HCT116 (cell line): ENCODE measurements at regions not wholly inside any gene's neighbourhood (a gene's known extent, or its start where the extent isn't known, plus 50 kb on each side); places are given as distances from the start of the nearest gene placed in this dataset.

ENCODE experiments used
- ATAC-seq: fragments of 200-7000 bp; cut with Tn5 transposase; 2 replicates; pipeline ENCODE4 v1.9.1; 2020; ENCODE audit warnings: mild to moderate bottlenecking, moderate library complexity
- BruUV-seq: library from RNA; stranded (reverse); fragments of 400-500 nt; replicated peaks from 2 replicates; lab custom pipeline; 2021; lab: Mats Ljungman, UMichigan
- CTCF ChIA-PET: fragments of 300-600 bp; sonication (Branson Sonifier 250); formaldehyde crosslinking; loops from one replicate; lab custom pipeline; 2021; ENCODE audit warnings: antibody characterized with exemption; lab: Charles Lee
- POLR2A ChIA-PET: fragments of 300-600, 350-600 bp; sonication (Branson Sonifier 250); formaldehyde crosslinking; loops from one replicate; lab custom pipeline; 2021; ENCODE audit warnings: antibody characterized with exemption; lab: Charles Lee
- RAD21 ChIA-PET, 2 experiments: fragments of 300-600 bp; sonication (Branson Sonifier 250); formaldehyde crosslinking; loops; one replicate each; lab custom pipeline; 2023; ENCODE audit warnings: low total read pairs in 2 of 2; ENCODE audit not compliant: uncharacterized antibody in 2 of 2, unreplicated experiment in 2 of 2, low non-redundant PET in 1 of 2; lab: Charles Lee
- DNase-seq: peaks from one replicate; pipeline ENCODE4 v3.0.0-alpha.2; 2010; ENCODE audit warnings: low read depth, low spot score
- H2AFZ ChIP-seq: fragments of 200-600 bp; shearing (Covaris generic), sonication (generic); 2 replicates; pipeline ENCODE4 v1.6.1; 2017; ENCODE audit warnings: low read depth, mixed run types, mixed read lengths, antibody characterized with exemption, low read length; ENCODE audit not compliant: poor library complexity, severe bottlenecking
- H3K27ac ChIP-seq: 2 replicates; pipeline ENCODE4 v1.5.1; 2012; ENCODE audit warnings: low read depth, low read length
- H3K27me3 ChIP-seq: fragments of 200-600 bp; sonication (generic); 2 replicates; pipeline ENCODE4 v1.6.1; 2016; ENCODE audit warnings: mixed run types, low read length, mixed read lengths; ENCODE audit not compliant: insufficient read depth
- H3K36me3 ChIP-seq, 2 experiments: fragments of 200-500 bp in 1 of 2; fragments of 200-600 bp in 1 of 2; sonication (Bioruptor generic) in 1 of 2; sonication (generic) in 1 of 2; 2 replicates each; pipeline versions ENCODE4 v1.5.1 to v1.6.1; 2014 to 2016; ENCODE audit warnings: low read length in 2 of 2, inconsistent platforms in 1 of 2, mixed read lengths in 1 of 2, mixed run types in 1 of 2; ENCODE audit not compliant: insufficient read depth in 2 of 2, control insufficient read depth in 1 of 2
- H3K4me1 ChIP-seq, 2 experiments: fragments of 200-600 bp in 1 of 2; sonication (generic) in 1 of 2; 2 replicates each; pipeline versions ENCODE4 v1.5.1 to v1.6.1; 2012 to 2017; ENCODE audit warnings: low read length in 2 of 2, inconsistent platforms in 1 of 2, mild to moderate bottlenecking in 1 of 2, mixed read lengths in 1 of 2, mixed run types in 1 of 2, moderate library complexity in 1 of 2; ENCODE audit not compliant: insufficient read depth in 2 of 2, control insufficient read depth in 1 of 2
- H3K4me2 ChIP-seq: fragments of 200-600 bp; sonication (generic); 2 replicates; pipeline ENCODE4 v1.6.1; 2017; ENCODE audit warnings: mixed run types, low read length, mixed read lengths
- H3K4me3 ChIP-seq, 2 experiments: fragments of 200-600 bp in 1 of 2; sonication (generic) in 1 of 2; replicated peaks in 1 of 2; 2 replicates each; pipeline ENCODE4 v1.5.1; 2011 to 2016; ENCODE audit warnings: low read length in 2 of 2, control low read depth in 1 of 2, low read depth in 1 of 2, mild to moderate bottlenecking in 1 of 2, mixed read lengths in 1 of 2, mixed run types in 1 of 2
- H3K79me2 ChIP-seq: fragments of 200-600 bp; sonication (generic); 2 replicates; pipeline ENCODE4 v1.6.1; 2017; ENCODE audit warnings: mild to moderate bottlenecking, mixed run types, low read length, moderate library complexity, mixed read lengths; ENCODE audit not compliant: insufficient read depth
- H3K9ac ChIP-seq: fragments of 200-600 bp; sonication (generic); 2 replicates; pipeline ENCODE4 v1.6.1; 2016; ENCODE audit warnings: low read length, mixed read lengths
- H3K9me2 ChIP-seq: fragments of 200-600 bp; sonication (generic), shearing (Covaris generic); 2 replicates; pipeline ENCODE4 v1.6.1; 2017; ENCODE audit warnings: mixed run types, mild to moderate bottlenecking, moderate library complexity; ENCODE audit not compliant: insufficient read depth
- H3K9me3 ChIP-seq, 2 experiments: fragments of 200-500 bp in 1 of 2; fragments of 200-600 bp in 1 of 2; sonication (Bioruptor generic) in 1 of 2; sonication (generic) in 1 of 2; 2 replicates each; pipeline ENCODE4 v1.6.1; 2014 to 2017; ENCODE audit warnings: low read length in 2 of 2, mixed read lengths in 2 of 2, inconsistent platforms in 1 of 2, low read depth in 1 of 2, mild to moderate bottlenecking in 1 of 2, mixed run types in 1 of 2, moderate library complexity in 1 of 2; ENCODE audit not compliant: control insufficient read depth in 1 of 2, insufficient read depth in 1 of 2
- H4K20me1 ChIP-seq: fragments of 200-600 bp; sonication (generic), shearing (Covaris generic); 2 replicates; pipeline ENCODE4 v1.6.1; 2017; ENCODE audit warnings: mixed run types, mild to moderate bottlenecking, moderate library complexity; ENCODE audit not compliant: insufficient read depth
- CBX3 ChIP-seq: IDR thresholded peaks from 2 replicates; pipeline ENCODE4 v1.6.1; 2012; ENCODE audit warnings: low read depth
- CEBPB ChIP-seq: IDR thresholded peaks from 2 replicates; pipeline ENCODE4 v1.6.1; 2012; ENCODE audit warnings: low read depth
- EGR1 ChIP-seq: IDR thresholded peaks from 2 replicates; pipeline ENCODE4 v1.6.1; 2012; ENCODE audit warnings: low read depth
- ELF1 ChIP-seq: IDR thresholded peaks from 2 replicates; pipeline ENCODE4 v1.6.1; 2012; ENCODE audit warnings: low read depth, borderline replicate concordance
- EZH2 ChIP-seq: fragments of 200-600 bp; sonication (generic); IDR thresholded peaks from 2 replicates; pipeline ENCODE4 v1.6.1; 2017; ENCODE audit warnings: antibody characterized with exemption, mixed run types
- EZH2phosphoT487 ChIP-seq: fragments of 200-600 bp; IDR thresholded peaks from 2 replicates; pipeline ENCODE4 v1.6.1; 2018; ENCODE audit warnings: antibody characterized with exemption, borderline replicate concordance
- FOSL1 ChIP-seq: IDR thresholded peaks from 2 replicates; pipeline ENCODE4 v1.6.1; 2012; ENCODE audit warnings: low read depth
- JUND ChIP-seq: IDR thresholded peaks from 2 replicates; pipeline ENCODE4 v1.6.1; 2012
- POLR2AphosphoS5 ChIP-seq: IDR thresholded peaks from 2 replicates; pipeline ENCODE4 v1.6.1; 2011; ENCODE audit warnings: mild to moderate bottlenecking, low read depth, low read length, moderate library complexity
- SIN3A ChIP-seq: IDR thresholded peaks from 2 replicates; pipeline ENCODE4 v1.6.1; 2012; ENCODE audit warnings: low read depth
- SP1 ChIP-seq: IDR thresholded peaks from 2 replicates; pipeline ENCODE4 v1.6.1; 2012; ENCODE audit warnings: low read depth
- TCF7L2 ChIP-seq: IDR thresholded peaks from 2 replicates; pipeline ENCODE4 v1.7.0; 2011; ENCODE audit warnings: borderline replicate concordance, inconsistent platforms; ENCODE audit not compliant: insufficient read depth, insufficient read length; ENCODE audit errors: extremely low read depth
- ZFX ChIP-seq: fragments of 450-650 bp; IDR thresholded peaks from 2 replicates; pipeline ENCODE4 v1.6.1; 2017
- ZNF274 ChIP-seq: fragments of 200-500 bp; sonication (Bioruptor generic); IDR thresholded peaks from 2 replicates; pipeline ENCODE4 v1.6.1; 2014; ENCODE audit warnings: mild to moderate bottlenecking, low read depth, low read length, inconsistent platforms
- intact Hi-C: fragments of 100-400 bp; cut with micrococcal nuclease; formaldehyde crosslinking; loops from 2 replicates; pipeline ENCODE4 v1.10.0; 2022
- TF ChIP-seq, protein P1 (sequence below): IDR thresholded peaks from 2 replicates; pipeline ENCODE4 v1.6.1; 2012
- TF ChIP-seq, protein P2 (sequence below): IDR thresholded peaks from 2 replicates; pipeline ENCODE4 v1.6.1; 2012
- TF ChIP-seq, protein P3 (sequence below), 3 experiments: fragments of 200-600 bp in 1 of 3; sonication (generic) in 1 of 3; IDR thresholded peaks in 2 of 3; conservative IDR thresholded peaks in 1 of 3; 2 replicates each; pipeline ENCODE4 v1.5.1; 2012 to 2017; ENCODE audit warnings: low read depth in 2 of 3, low read length in 2 of 3, antibody characterized with exemption in 1 of 3, borderline replicate concordance in 1 of 3, control low read depth in 1 of 3, mild to moderate bottlenecking in 1 of 3, mixed read lengths in 1 of 3, mixed run types in 1 of 3, moderate library complexity in 1 of 3; ENCODE audit not compliant: insufficient read depth in 1 of 3
- TF ChIP-seq, protein P4 (sequence below): IDR thresholded peaks from 2 replicates; pipeline ENCODE4 v1.6.1; 2011; ENCODE audit warnings: mild to moderate bottlenecking, low read length, moderate library complexity; ENCODE audit not compliant: insufficient replicate concordance; ENCODE audit errors: extremely low read depth

DNA sequence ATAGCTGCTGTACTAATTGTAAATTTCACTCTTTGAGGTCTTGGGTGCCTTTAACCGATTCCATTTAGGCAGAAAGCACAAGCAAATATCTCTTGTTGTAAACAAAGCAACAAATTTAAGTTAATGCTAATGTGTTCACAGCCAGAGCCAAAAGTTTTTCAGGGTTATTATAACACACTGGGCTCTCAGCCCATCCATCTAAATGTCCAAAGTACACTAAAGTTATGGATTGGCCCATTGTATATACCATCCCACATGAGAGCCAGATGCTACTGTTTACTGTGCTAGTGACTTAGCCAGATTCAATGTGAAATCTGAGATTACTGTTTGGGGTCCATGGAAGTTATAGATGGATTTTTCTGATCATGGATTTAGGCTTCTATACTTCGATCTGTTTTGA, 186.7 kb downstream of the LARP7 start:
- CTCF ChIA-PET, result no interaction called here

DNA sequence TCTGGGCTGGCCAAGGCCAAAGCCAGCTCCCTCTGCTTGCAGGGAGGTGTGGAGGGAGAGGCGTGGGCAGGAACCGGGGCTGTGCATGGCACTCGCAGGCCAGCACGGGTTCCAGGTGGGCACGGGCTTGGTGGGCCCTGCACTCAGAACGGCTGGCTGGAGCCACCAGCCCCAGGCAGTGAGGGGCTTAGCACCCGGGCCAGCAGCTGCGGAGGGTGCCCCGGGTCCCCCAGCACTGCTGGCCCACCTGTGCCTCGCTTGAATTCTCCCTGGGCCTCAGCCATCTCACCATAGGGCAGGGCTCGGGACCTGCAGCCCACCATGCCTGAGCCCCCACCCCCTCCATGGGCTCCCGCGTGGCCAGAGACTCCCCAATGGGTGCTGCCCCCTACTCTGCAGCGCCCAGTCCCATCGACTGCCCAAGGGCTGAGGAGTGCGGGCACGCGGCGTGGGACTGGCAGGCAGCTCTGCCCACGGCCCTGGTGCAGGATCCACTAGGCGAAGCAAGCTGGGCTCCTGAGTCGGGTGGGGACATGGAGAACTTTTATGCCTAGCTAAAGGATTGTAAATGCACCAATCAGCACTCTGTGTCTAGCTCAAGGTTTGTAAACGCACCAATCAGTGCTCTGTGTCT, 193.9 kb downstream of the LARP7 start:
- POLR2A ChIA-PET, result no interaction called here
- Histone ChIP-seq H3K4me2 (no peak overlapping the region), H3K4me3 (no peak overlapping the region), H3K79me2 (no peaks in the 10 kb centered on the region), H3K9me3 (no peaks in the 10 kb centered on the region), H2AFZ (no peak overlapping the region), H3K36me3 (no peaks in the 10 kb centered on the region)
- CTCF ChIA-PET, result no interaction called here
- ATAC-seq, result no peak
- intact Hi-C loops, result no loop called here
- TF ChIP-seq ZNF274 (no peak), SP1 (no peak), ELF1 (no peak), SIN3A (no peak), CEBPB (no peak), EZH2 (no peak), ZFX (no peak), JUND (no peak), TCF7L2 (no peak), CBX3 (no peak), EGR1 (no peak), FOSL1 (no peak), EZH2phosphoT487 (no peak), POLR2AphosphoS5 (no peak)
- TF ChIP-seq, protein P1, sequence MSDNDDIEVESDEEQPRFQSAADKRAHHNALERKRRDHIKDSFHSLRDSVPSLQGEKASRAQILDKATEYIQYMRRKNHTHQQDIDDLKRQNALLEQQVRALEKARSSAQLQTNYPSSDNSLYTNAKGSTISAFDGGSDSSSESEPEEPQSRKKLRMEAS, result no peak
- TF ChIP-seq, protein P2, sequence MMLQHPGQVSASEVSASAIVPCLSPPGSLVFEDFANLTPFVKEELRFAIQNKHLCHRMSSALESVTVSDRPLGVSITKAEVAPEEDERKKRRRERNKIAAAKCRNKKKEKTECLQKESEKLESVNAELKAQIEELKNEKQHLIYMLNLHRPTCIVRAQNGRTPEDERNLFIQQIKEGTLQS, result no peak
- TF ChIP-seq, protein P3, sequence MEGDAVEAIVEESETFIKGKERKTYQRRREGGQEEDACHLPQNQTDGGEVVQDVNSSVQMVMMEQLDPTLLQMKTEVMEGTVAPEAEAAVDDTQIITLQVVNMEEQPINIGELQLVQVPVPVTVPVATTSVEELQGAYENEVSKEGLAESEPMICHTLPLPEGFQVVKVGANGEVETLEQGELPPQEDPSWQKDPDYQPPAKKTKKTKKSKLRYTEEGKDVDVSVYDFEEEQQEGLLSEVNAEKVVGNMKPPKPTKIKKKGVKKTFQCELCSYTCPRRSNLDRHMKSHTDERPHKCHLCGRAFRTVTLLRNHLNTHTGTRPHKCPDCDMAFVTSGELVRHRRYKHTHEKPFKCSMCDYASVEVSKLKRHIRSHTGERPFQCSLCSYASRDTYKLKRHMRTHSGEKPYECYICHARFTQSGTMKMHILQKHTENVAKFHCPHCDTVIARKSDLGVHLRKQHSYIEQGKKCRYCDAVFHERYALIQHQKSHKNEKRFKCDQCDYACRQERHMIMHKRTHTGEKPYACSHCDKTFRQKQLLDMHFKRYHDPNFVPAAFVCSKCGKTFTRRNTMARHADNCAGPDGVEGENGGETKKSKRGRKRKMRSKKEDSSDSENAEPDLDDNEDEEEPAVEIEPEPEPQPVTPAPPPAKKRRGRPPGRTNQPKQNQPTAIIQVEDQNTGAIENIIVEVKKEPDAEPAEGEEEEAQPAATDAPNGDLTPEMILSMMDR (IDR thresholded peaks at IDR 0.05 in 2 of 3, conservative IDR thresholded peaks at IDR 0.05 in 1 of 3; ENCODE audit: borderline replicate concordance in 1 of 3, insufficient read depth in 1 of 3, low read depth in 2 of 3, low read length in 2 of 3), result no peak
- TF ChIP-seq, protein P4, sequence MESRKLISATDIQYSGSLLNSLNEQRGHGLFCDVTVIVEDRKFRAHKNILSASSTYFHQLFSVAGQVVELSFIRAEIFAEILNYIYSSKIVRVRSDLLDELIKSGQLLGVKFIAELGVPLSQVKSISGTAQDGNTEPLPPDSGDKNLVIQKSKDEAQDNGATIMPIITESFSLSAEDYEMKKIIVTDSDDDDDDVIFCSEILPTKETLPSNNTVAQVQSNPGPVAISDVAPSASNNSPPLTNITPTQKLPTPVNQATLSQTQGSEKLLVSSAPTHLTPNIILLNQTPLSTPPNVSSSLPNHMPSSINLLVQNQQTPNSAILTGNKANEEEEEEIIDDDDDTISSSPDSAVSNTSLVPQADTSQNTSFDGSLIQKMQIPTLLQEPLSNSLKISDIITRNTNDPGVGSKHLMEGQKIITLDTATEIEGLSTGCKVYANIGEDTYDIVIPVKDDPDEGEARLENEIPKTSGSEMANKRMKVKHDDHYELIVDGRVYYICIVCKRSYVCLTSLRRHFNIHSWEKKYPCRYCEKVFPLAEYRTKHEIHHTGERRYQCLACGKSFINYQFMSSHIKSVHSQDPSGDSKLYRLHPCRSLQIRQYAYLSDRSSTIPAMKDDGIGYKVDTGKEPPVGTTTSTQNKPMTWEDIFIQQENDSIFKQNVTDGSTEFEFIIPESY, result no peak
- TF ChIP-seq, all 23 proteins: peak for 0
- H3K27ac ChIP-seq, result no peak overlapping the region
- no peaks in the 10 kb centered on the region for H4K20me1 ChIP-seq
- no peaks in the 10 kb centered on the region for H3K4me1 ChIP-seq
- no peaks in the 10 kb centered on the region for H3K9me2 ChIP-seq
- no peak for DNase-seq
- H3K9ac ChIP-seq, result no peak overlapping the region
- no TSS peak for BruUV-seq
- RAD21 ChIA-PET, result no interaction called here
- H3K27me3 ChIP-seq, result no peaks in the 10 kb centered on the region

More for the DNA sequence above, 186.7 kb downstream of the LARP7 start:
- ChIA-PET POLR2A (no interaction called here), RAD21 (no interaction called here)
- Histone ChIP-seq H2AFZ (no peak overlapping the region), H4K20me1 (no peaks in the 10 kb centered on the region), H3K27me3 (no peaks in the 10 kb centered on the region), H3K27ac (no peak overlapping the region), H3K9me3 (no peaks in the 10 kb centered on the region), H3K36me3 (no peaks in the 10 kb centered on the region), H3K4me1 (peaks cover 0 to 5% of the 10 kb centered on the region in 2 experiments; a peak in 1 of 4 replicates), H3K79me2 (no peaks in the 10 kb centered on the region)
- BruUV-seq, result no TSS peak
- DNase-seq, result no peak
- no peak for ATAC-seq
- intact Hi-C loops, result no loop called here
- no peak for TF ChIP-seq ZFX
- TF ChIP-seq, all 23 proteins: peak for 0
- Histone ChIP-seq H3K4me3 (no peak overlapping the region), H3K9me2 (no peaks in the 10 kb centered on the region), H3K4me2 (no peak overlapping the region), H3K9ac (no peak overlapping the region)
